ENCODE measurements at regions not wholly inside any gene's neighbourhood (a gene's known extent, or its start where the extent isn't known, plus 50 kb on each side); places are given as distances from the start of the nearest gene placed in this dataset.

- Histone ChIP-seq H3K36me3 (replicated peaks) (no peaks in the 10 kb centered on the region), H3K27ac (no peak overlapping the region), H3K4me3 (ENCODE audit: low read depth, low read length) (no peak overlapping the region), H3K27me3 (replicated peaks) (no peaks in the 10 kb centered on the region)
- no peak for TF ChIP-seq CTCF (IDR thresholded peaks at IDR 0.05; ENCODE audit: low read depth, low read length, missing control alignments)
- in situ Hi-C loops (cut with HindIII; ENCODE audit: low pct_ligation_motif_present, low sequenced_read_pairs) = no loop called here
- DNase-seq = no peak
Measured at GRCh38 chr1:170819781-170820180, 115.6 kb upstream of the MROH9 start.

GRCh38 chr1:170823120-170823519 is 112.2 kb upstream of the MROH9 start:
- Histone ChIP-seq H3K27ac (no peak overlapping the region), H3K4me3 (ENCODE audit: low read depth, low read length) (no peak overlapping the region), H3K36me3 (replicated peaks) (no peaks in the 10 kb centered on the region), H3K27me3 (replicated peaks) (no peaks in the 10 kb centered on the region)
- in situ Hi-C loops (cut with HindIII; ENCODE audit: low pct_ligation_motif_present, low sequenced_read_pairs) = no loop called here
- DNase-seq = peak; percentile 28
- no peak for TF ChIP-seq CTCF (IDR thresholded peaks at IDR 0.05; ENCODE audit: low read depth, low read length, missing control alignments)

- in situ Hi-C loops (cut with HindIII; ENCODE audit: low pct_ligation_motif_present, low sequenced_read_pairs) = no loop called here
- DNase-seq = no peak
- Histone ChIP-seq H3K36me3 (replicated peaks) (no peaks in the 10 kb centered on the region), H3K27me3 (replicated peaks) (no peaks in the 10 kb centered on the region), H3K27ac (no peak overlapping the region), H3K4me3 (ENCODE audit: low read depth, low read length) (no peak overlapping the region)
- no peak for TF ChIP-seq CTCF (IDR thresholded peaks at IDR 0.05; ENCODE audit: low read depth, low read length, missing control alignments)
Measured at GRCh38 chr1:170831276-170831675, 104.1 kb upstream of the MROH9 start.

- no peak for TF ChIP-seq CTCF (IDR thresholded peaks at IDR 0.05; ENCODE audit: low read depth, low read length, missing control alignments)
- in situ Hi-C loops (cut with HindIII; ENCODE audit: low pct_ligation_motif_present, low sequenced_read_pairs) = no loop called here
- peak; percentile 2 for DNase-seq
- Histone ChIP-seq H3K36me3 (replicated peaks) (no peaks in the 10 kb centered on the region), H3K27ac (no peak overlapping the region), H3K27me3 (replicated peaks) (no peaks in the 10 kb centered on the region), H3K4me3 (ENCODE audit: low read depth, low read length) (no peak overlapping the region)
Measured at GRCh38 chr1:170836141-170836540, 99.2 kb upstream of the MROH9 start.

- H3K27ac ChIP-seq = no peak overlapping the region
- no peak overlapping the region for H3K4me3 ChIP-seq (ENCODE audit: low read depth, low read length)
- DNase-seq = no peak
- TF ChIP-seq CTCF (IDR thresholded peaks at IDR 0.05; ENCODE audit: low read depth, low read length, missing control alignments) = no peak
- H3K27me3 ChIP-seq (replicated peaks) = no peaks in the 10 kb centered on the region
- H3K36me3 ChIP-seq (replicated peaks) = no peaks in the 10 kb centered on the region
- in situ Hi-C loops (cut with HindIII; ENCODE audit: low pct_ligation_motif_present, low sequenced_read_pairs) = no loop called here
Measured at GRCh38 chr1:170840371-170840770, 95.0 kb upstream of the MROH9 start.

GRCh38 chr1:170853302-170853701 is 82.0 kb upstream of the MROH9 start:
- H3K27me3 ChIP-seq (replicated peaks) = no peaks in the 10 kb centered on the region
- in situ Hi-C loops (cut with HindIII; ENCODE audit: low pct_ligation_motif_present, low sequenced_read_pairs) = no loop called here
- no peak for TF ChIP-seq CTCF (IDR thresholded peaks at IDR 0.05; ENCODE audit: low read depth, low read length, missing control alignments)
- no peak overlapping the region for H3K27ac ChIP-seq
- H3K36me3 ChIP-seq (replicated peaks) = no peaks in the 10 kb centered on the region
- no peak for DNase-seq
- no peak overlapping the region for H3K4me3 ChIP-seq (ENCODE audit: low read depth, low read length)

All from brain microvascular endothelial cell (primary cell).